ENCODE measurements at regions not wholly inside any gene's neighbourhood (a gene's known extent, or its start where the extent isn't known, plus 50 kb on each side); places are given as distances from the start of the nearest gene placed in this dataset.

DNA sequence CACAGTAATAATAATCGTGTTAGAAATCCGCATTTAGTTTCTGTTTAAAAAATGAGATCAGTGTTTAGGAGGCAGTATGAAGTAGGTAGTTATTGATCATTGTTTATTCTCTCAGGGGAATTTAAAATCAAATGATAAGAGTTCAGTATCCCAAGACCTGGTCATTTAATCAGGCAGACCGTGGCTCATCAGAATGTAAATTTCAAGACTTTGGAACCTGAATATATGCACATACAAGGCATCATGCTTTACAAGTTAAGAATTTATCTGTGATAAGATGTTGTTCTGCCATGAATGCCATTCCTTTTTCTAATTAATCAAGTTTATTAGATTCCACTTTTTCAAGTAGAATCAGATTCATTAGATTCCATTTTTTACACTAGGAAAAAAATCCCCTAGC lies 133.5 kb upstream of the MAOA start:
- DNase-seq = no peak

DNA sequence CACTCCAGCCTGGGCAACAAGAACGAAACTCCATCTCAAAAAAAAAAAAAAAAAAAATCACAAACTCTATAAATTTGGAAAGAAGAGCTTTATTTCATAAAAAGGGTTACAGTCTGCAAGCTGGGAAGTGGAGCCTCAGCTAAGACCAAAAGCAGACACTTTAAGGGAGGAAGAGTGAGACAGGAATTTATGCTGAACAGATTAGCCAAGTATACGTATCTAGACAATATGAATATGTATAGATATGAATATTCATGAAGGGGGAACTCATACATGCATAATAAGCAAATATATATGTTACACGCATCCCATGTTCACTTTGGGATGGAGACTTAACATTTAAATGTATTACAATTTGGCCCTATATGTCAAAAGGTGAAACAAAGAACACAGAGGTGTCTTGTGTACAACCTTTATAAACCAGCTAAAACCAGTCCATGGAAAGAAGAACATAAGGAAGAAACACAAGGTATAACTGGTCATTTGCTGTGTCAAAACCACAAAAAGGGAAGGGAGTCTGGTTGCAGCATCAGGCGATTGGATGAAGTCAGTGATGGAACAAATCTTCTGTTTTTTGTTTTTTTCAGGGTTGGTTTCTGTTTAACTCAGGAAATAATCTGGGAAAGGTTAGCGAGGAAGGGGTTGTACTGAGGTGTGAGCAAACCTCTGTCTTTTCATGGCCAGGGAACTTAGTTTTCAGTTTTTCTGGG lies 130.0 kb upstream of the MAOA start:
- DNase-seq = no peak

DNA sequence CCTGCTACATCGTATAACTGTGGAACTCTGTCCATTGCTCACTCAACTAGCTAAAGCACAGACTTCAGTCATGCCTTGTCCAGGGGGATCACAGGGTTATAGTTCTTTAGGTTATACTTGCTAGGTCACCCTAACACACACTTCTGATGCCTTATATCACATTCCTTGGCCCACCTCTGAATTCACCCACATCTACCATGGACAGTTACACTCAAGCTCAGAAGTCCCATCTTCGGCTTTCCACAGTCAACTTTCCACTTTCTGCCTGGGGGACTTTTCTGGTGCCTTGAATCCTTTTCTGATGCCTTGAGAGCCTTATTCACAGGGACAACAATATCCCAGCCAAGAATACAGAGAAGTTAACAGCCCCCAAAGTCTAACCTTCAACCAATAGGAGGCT lies 129.2 kb upstream of the MAOA start:
- DNase-seq = no peak

DNA sequence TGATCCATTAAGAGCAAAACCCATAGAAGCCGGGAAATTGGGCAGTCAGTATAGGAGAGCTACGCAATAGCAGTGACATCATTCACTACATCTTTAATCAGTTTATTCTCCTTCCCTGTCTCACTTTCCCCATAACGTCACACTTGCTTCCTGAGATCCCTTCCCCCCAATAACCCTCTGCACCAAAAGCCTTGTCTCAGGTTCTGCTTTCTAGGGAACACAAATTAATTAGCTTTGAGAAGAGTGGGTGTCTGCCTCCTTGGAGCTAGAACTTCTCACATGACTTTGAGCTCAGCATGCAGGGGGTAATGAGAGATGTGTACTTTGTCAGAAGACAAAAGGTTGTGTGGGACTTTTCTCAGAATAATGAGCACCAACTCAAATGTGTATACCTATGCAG lies 128.3 kb upstream of the MAOA start:
- DNase-seq = no peak

DNA sequence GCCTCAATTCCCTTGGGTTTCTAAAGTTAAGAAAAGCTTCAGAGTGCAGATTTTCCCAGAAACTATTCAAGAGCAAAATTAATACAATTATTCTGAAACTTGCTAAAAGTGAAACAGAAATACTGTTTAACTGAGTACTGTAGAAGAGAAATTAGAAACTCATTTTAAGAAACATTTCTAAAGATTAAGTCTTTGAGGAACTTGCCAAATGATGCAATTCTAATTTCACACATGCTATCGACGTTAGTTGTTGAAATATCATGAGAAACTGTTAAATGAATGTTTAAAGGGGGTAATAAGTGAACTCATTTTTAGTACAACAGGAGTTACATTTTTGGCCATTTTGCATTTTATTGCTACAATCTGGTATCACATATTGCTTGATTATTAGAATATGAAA lies 125.3 kb upstream of the MAOA start:
- DNase-seq = no peak

DNA sequence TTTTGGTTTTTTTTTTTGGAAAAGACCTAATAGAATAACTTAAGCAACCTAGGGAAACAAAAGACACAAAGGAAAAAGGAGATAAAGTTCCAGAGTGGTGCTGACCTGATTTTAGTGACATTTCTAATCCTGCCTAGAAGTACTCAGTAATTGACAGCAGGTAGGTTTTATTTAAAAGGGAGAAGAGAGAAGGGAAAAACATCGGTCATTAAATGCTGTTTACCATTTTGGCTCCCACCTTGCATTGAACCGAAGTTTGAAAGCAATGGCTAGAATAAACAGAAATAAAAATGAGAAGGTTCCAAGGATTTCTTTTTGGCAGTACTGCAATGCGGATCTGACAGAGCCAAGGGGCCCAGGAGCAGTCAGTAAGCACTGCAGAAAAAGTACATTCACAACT lies 115.8 kb upstream of the MAOA start:
- no peak for DNase-seq

DNA sequence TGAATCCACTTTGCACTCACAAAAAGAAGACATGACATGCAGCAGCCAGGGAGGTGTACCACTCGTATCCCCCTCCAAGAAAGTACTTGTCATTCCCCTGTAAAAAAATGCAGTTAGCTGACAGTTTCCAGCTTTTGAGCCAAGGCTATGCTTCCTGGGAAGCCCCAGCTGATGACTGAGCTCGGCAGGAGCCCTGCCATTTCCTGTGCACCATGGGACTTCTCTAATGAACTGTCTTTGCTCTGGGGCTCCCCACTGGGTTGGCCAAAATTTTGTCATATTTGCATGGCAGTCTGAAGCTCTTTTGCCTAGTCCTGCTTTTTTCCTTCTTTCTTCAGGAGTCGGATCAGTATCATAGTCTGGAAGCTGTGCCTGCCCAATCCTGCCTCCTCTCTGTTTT lies 104.5 kb upstream of the MAOA start:
- peak; percentile 1 for DNase-seq

DNA sequence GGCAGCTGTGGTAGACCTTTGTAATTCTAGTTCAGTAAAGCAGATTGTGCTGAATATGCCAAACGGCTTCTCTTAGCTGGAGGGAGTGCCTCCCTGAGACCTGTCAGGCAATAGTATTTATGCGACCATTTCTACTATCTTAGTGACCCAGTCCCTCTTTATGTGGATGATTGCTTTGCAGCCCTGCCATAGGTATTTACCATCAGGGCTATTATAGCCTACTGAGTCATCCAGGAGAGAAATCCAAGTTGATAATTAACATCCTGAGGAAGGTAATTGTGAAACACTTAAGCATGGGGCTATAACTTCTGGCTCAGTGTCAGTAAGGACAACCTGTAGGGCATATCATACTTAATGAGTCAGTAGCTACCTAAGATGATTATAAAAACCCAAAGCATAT lies 103.9 kb upstream of the MAOA start:
- DNase-seq = no peak

DNA sequence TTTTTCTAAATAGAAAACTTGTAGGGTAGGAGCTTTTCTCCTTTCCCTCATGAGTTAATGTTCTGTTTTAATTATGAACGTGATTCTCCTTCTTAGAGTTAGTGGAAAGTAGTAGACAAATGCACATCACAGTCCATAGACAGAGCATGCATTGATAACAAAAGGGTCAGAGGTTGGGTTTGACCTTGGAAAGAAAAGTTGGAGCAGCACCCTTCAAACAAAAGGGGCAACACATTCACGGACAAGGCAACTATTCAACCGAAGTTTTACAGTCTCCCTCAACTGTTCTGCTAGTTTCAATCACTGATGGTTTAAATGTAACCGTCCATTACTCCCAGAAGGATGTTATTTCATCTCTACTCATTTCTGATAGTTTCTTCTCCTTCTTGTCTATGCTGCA lies 103.4 kb upstream of the MAOA start:
- no peak for DNase-seq

DNA sequence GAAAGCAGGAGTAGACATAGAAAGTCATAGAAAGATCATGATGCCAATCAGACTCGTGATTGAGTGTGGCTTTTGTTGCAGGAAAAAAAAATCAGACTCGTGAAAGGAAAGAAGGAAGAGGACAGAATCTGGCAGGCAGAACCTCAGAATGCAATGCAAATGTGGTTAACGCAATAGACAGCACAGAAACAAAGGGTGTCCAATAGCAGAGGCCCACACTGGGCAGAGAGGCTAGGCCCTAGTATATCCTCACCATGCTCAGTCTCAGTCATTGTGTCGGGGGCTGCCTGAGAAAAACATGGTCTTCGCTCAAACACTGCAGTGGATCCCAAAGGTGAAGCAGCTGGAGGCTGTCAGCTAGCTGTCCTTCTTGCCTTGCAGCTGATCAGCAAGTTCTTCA lies 102.8 kb upstream of the MAOA start:
- DNase-seq = no peak

DNA sequence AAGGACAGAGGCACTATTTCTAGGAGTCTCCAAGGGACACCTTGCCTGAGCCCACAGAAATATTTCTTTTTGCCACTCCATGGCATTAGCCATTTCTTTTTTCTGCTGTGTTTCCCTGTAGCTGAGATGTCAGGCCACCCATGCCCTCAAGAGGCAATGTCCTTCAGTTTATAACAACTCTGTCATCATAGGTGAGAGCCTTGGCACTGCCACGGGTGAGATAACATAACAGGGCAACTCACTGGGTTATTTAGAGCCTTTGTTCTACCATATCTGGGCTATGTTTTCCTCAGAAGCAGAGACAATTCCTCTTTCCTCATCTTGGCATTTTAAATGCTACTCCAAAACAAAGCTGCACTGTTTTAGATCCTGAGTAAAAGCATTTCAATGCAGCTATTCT lies 99.9 kb upstream of the MAOA start:
- DNase-seq = no peak

DNA sequence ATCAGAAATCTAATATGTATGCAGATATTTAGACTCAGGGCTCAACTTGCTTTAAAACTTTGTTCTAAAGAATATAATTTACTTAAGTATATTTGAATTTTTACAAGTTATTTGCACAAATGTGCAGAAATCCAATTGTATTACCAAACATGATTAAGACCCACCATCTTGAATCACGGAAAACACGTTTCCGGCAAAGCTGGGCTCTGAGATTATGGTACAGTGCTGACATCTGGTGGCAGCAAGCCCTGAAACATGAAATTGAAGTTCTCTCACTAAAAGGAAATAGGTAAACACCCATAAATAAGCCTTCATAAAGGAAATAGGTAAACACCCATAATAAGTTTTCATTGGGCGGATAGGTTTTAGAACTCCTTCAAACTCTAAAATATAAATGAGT lies 98.3 kb upstream of the MAOA start:
- peak; percentile 71 for DNase-seq

DNA sequence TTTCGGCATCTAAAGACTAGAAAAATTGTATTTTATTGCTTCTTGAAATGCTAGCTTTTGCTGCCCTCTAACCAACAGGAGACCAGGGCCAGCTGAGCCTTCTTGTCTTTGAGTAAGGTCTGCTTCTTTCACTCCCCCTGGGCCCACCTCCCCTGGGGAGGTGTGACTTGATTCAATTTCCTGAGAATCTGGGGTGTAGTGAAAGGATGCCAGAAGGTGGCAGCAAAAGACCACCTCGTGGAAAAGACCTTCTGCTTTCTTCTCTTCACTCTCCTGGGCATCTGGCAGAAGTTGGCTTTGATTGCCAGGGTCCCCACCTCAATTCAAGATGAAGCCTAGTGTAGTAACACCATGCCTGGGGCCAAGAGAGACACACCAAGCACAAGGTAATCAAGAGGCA lies 96.5 kb upstream of the MAOA start:
- DNase-seq = peak; percentile 67

DNA sequence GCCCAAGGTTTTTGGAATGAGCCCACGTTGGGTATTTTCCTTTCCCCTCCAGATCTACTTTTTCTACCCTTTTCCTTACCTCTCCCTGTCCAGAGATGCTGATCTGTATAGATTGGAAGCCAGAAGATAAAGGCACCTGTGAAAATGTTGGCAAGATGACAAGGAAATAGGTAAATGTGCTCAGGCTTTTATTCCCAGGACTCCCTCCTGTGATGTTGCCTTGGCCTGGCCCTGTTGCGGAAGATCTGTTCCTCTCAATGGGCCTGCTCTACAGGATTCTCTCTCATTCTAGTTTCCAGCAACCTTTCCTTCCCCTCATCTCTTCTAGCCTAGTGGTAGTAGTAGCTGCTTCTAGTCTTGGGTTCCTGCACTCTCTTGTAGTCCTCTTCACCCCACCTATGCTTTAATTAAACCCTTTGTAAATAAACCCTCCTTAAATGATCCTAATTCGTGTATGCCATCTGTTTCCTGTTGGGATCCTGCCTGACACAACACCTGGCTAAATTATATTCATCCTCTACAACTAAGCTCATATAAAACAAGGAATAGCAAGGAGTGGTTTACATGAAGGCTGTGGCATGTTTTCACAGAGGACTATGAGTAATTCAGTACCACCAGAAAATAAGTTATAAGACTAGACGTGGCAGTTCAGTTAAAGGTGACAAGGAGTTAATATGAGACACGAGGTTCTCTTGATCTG lies 95.7 kb upstream of the MAOA start:
- DNase-seq = no peak

DNA sequence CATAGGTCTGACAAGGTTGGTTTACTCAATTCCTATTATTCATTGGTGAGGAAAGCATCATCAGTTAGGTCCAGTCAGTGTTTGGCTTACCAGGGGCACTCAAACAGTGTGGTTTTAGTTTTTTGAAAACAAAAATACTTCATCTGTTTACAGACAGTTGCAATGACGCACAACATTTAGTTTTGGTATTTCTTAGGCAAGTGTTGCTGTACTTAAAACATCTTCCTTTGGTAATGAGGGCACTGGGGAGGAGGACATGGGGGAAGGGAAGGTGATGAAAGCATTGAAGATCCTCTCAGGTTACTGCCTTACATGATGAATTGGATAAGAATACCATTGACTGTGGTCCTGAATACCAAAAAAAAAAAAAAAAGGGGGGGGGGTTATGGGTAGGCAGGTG lies 93.7 kb upstream of the MAOA start:
- no peak for DNase-seq

DNA sequence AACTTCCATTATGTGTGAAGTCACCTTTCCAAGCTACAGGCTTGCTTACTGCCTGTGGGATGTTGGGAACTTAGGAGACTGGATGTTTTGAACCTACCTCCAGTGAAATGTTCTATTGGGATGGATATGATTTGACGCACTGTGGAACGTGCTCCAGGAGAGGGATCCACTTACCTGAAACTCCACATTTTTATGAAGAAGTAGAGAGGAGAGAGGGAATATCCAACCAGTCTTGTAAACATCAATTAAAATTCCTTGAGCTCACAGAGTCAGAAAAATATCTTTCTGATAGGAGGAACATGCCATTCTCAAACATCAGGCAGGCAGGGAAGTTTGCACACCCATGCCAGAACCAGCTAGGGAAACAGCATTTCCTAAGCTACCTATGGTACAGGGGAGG lies 91.1 kb upstream of the MAOA start:
- no peak for DNase-seq

DNA sequence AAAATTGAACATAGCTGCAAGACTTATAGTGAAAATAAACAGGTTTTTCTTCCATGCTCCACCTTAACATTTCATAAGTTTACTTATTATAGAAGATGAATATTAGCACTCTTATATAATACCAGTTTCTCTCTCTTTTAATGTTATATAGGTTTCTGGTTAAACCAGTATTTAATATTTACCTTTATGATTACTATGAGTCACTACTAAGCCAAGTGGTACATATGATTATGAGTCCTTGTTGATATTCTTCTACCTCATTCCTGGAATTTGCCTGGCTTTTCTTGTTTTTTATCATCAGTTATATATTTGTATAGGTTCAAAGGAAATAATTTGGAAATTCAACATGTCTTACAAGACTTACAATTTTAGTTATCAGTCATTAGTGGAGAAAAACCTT lies 89.9 kb upstream of the MAOA start:
- no peak for DNase-seq

DNA sequence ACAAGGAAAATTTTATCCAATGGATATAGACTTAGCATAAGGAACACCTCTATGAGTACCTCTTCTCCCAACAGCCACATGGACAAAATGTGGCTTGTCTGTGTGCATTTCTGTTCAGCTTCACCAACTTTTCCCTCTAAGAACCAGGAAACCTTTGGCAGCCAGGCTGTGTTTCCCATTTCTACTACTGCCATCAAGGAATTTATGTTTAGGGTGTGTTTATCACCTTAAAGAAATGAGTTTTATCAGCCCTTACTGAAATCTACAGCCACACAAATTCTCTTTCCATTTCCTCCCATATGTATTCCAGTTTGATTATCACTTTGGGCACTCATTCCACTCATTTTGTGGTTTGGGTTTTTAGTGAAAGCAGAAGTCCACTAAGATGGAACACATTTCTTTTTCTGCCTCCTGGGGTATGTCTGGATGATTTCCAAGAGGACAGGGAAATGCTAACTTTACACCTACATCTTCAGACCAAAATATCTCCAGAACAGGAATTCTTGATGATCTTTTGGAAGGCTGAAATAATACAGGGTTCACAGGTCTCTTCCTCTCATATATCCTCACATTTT lies 82.6 kb upstream of the MAOA start:
- DNase-seq = peak; percentile 31

DNA sequence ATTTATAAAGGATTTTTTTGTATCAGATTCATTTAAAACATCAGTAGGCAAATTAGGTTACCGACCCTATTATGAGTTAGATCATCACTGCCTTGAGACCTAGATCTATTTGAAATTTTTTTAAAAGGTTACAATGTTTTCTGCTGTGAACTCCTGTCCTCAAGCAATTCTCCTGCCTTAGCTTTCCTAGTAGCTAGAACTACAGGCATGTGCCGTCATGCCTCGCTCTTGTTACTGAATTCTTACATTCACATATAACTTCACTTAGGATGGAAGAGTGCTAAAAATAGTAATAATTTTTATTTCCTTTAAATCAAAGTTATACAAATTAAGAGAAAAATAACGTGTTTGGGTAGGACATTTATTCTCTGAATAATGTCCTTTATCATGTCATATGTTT lies 75.5 kb upstream of the MAOA start:
- DNase-seq = no peak

DNA sequence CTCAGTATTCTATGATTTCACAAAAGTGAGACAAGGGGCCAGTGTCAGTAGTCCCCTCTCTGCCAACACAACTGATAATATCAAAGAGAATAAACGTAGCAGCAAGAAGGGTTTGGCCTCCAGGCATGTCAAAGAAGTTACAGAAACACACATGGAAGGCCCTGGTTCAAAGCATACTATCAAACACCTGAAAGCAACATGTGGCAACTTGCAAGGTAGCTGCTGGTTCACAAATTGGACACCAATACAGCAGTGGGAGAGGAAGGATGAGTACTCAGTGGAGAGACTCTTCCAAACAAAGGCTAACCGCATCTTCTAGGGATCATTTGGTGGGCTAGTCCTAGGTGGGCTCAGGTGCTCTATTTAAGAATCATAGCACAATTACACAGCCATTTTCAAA lies 74.9 kb upstream of the MAOA start:
- no peak for DNase-seq

DNA sequence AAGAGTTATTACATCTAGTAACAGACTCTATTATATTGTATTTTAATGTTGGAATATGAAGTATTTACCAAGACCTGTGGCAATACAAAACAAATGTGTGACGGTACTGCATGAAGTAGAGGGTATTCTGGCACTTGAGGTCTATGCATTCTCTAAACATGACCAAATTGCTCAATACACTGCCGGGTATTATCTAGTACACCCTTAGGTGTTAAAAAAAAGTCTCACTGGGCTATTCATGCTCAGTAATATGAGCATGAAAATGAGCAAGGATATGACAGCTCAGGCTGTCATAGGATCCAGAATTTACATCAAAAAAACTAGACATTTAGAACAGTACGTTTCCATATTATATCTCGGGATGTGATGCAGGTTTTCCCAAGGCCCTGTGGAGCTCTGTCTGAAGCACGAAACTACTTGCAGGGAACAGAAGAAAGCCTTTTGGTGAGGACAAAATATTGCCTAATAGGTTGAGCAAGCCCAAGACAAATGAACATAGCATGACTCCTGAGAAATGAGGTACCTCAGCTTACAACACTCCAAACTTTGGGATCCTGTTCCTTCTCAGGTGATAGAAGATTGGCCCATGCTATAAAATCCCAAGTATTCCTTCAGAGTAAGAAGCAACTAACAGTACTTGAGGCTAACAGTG lies 74.1 kb upstream of the MAOA start:
- no peak for DNase-seq

DNA sequence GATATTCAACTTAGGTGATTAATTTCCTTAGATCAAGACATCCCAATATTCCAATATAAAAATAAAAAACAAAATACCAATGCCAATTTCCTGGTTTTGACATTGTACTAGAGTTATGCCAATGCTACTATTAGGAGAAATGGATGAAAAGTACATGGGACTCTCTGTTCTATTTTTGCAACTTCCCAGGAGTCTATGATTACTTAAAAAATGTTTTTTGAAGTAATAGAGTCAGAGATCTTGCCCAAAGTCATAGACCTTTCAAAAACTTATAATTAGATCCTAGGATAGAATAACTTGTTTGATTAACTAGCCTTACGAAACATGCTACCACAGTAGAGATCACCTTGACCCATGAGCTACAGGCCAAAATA lies 73.6 kb upstream of the MAOA start:
- no peak for DNase-seq

DNA sequence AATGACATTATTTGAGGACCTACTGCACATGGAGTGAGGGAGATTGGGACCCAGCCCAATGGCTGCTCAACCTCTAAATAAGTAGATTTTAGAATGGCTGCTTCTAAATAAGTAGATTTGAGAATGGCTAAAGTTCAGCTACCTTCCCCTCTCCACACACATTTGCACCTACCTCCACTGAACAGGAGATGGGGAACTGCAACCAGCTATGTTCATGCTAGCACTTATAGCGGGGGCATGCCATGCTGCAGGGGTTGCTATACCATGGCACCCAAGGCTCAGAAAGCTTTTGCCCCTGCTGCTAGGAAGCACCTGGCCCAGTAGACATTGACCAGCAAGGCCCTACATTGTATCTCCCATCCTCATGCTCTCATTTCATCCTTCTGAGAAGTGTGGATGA lies 70.2 kb upstream of the MAOA start:
- DNase-seq = no peak

DNA sequence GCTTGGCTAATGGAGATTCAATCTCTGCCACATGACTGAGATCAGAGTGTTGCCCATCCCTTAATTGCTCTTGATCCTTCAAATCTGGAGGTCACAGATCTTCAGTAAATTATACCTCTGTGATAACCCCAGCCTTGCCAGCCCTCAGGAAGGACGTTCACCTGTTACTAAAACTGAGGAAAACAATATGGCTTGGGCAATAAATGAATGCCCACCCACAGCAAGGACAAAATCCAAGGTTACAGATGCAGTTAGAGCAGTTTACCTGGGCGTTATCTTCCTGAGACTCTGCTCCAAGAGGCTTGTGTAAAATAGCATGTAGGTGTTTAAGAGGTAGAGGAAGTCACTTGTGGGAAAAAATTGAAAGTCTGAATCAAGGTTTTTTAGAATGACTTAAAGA lies 69.3 kb upstream of the MAOA start:
- no peak for DNase-seq

All from dermis blood vessel endothelial cell (primary cell).